Neural crest cell (in vitro differentiated cells): ENCODE measurements at regions not wholly inside any gene's neighbourhood (a gene's known extent, or its start where the extent isn't known, plus 50 kb on each side); places are given as distances from the start of the nearest gene placed in this dataset.

Source experiments
- DNase-seq: peaks from one replicate; pipeline ENCODE4 v3.0.0; 2021; ENCODE audit warnings: low read depth, mixed read lengths, low spot score
- H3K27ac Mint-ChIP-seq: one replicate; pipeline ENCODE4 v1.8.0; 2021; ENCODE audit warnings: mild to moderate bottlenecking, mixed read lengths; ENCODE audit not compliant: unreplicated experiment
- H3K27me3 Mint-ChIP-seq: 2 replicates; pipeline ENCODE4 v1.8.0; 2021; ENCODE audit warnings: low read depth, mild to moderate bottlenecking, mixed read lengths
- H3K36me3 Mint-ChIP-seq: 2 replicates; pipeline ENCODE4 v1.8.0; 2021; ENCODE audit warnings: low read depth, mild to moderate bottlenecking, mixed read lengths
- H3K4me1 Mint-ChIP-seq: 2 replicates; pipeline ENCODE4 v1.8.0; 2021; ENCODE audit warnings: mixed read lengths
- H3K4me3 Mint-ChIP-seq: one replicate; pipeline ENCODE4 v1.8.0; 2021; ENCODE audit warnings: mild to moderate bottlenecking, mixed read lengths
- H3K9me3 Mint-ChIP-seq: 2 replicates; pipeline ENCODE4 v1.8.0; 2021; ENCODE audit warnings: mixed read lengths
- CTCF ChIP-seq: fragments of 200-600 bp; sonication (generic); conservative IDR thresholded peaks from 2 replicates; pipeline ENCODE4 v1.5.0; 2021; ENCODE audit warnings: antibody characterized with exemption, mild to moderate bottlenecking

GRCh38 chr5:8306288-8306896 is 437.4 kb downstream of the MTRR start:
- TF ChIP-seq CTCF: no peak
- no peaks in the 10 kb centered on the region for H3K4me1 Mint-ChIP-seq
- peak overlapping the region; percentile 46 for H3K27ac Mint-ChIP-seq
- no peak for DNase-seq
- no peaks in the 10 kb centered on the region for H3K27me3 Mint-ChIP-seq
- H3K9me3 Mint-ChIP-seq: peaks cover 12% of the 10 kb centered on the region
- H3K36me3 Mint-ChIP-seq: peaks cover 6% of the 10 kb centered on the region
- H3K4me3 Mint-ChIP-seq: no peak overlapping the region

DNA sequence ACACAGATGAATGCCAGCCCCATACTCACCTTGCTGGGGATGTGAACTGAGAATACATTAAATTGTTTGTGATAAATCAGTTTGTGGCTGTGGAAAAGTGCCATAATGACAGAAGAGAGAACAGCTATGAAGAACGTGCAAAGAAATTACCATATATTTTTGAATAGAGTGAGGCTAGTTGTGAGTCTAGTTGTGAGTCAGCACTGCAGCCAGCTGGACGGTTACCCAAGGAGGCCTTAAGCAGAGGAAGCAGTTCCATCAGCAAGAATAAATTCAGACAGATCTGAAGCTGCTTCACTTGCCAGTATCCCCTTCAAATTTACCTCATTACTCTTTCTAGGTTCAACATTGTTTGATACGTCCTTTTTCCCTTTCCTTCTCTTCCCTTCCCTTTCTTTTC is 446.0 kb downstream of the MTRR start:
- no peak for DNase-seq
- H3K27ac Mint-ChIP-seq: peak overlapping the region; percentile 46
- H3K4me1 Mint-ChIP-seq: no peaks in the 10 kb centered on the region
- peaks cover 16% of the 10 kb centered on the region for H3K9me3 Mint-ChIP-seq
- H3K4me3 Mint-ChIP-seq: no peak overlapping the region
- peaks cover 8% of the 10 kb centered on the region for H3K36me3 Mint-ChIP-seq
- no peak for TF ChIP-seq CTCF
- H3K27me3 Mint-ChIP-seq: no peaks in the 10 kb centered on the region

- H3K36me3 Mint-ChIP-seq: peaks cover 3% of the 10 kb centered on the region
- H3K27me3 Mint-ChIP-seq: no peaks in the 10 kb centered on the region
- H3K9me3 Mint-ChIP-seq: peaks cover 6% of the 10 kb centered on the region
- no peak overlapping the region for H3K4me3 Mint-ChIP-seq
- peak overlapping the region; percentile 69 for H3K27ac Mint-ChIP-seq
- DNase-seq: no peak
- no peaks in the 10 kb centered on the region for H3K4me1 Mint-ChIP-seq
- TF ChIP-seq CTCF: no peak
These were observed 447.8 kb downstream of the MTRR start for GRCh38 chr5:8316608-8317280.

GRCh38 chr5:8317335-8317734 is 448.4 kb downstream of the MTRR start:
- peaks cover 3% of the 10 kb centered on the region for H3K36me3 Mint-ChIP-seq
- no peaks in the 10 kb centered on the region for H3K27me3 Mint-ChIP-seq
- no peaks in the 10 kb centered on the region for H3K4me1 Mint-ChIP-seq
- H3K27ac Mint-ChIP-seq: no peak overlapping the region
- no peak for DNase-seq
- H3K9me3 Mint-ChIP-seq: peaks cover 6% of the 10 kb centered on the region
- TF ChIP-seq CTCF: no peak
- H3K4me3 Mint-ChIP-seq: no peak overlapping the region

- no peak overlapping the region for H3K4me3 Mint-ChIP-seq
- TF ChIP-seq CTCF: no peak
- DNase-seq: no peak
- no peak overlapping the region for H3K27ac Mint-ChIP-seq
- H3K27me3 Mint-ChIP-seq: no peaks in the 10 kb centered on the region
- no peaks in the 10 kb centered on the region for H3K9me3 Mint-ChIP-seq
- H3K36me3 Mint-ChIP-seq: no peaks in the 10 kb centered on the region
- H3K4me1 Mint-ChIP-seq: no peaks in the 10 kb centered on the region
These were observed 451.3 kb downstream of the MTRR start for GRCh38 chr5:8320244-8320643.
